Adrenal gland (tissue), 5 donors: ENCODE measurements at regions not wholly inside any gene's neighbourhood (a gene's known extent, or its start where the extent isn't known, plus 50 kb on each side); places are given as distances from the start of the nearest gene placed in this dataset.

Experiments used
- CTCF ChIP-seq, 6 experiments: fragments of 450-650 bp in 4 of 6; fragments of 200-600 bp in 2 of 6; sonication (generic) in 1 of 6; IDR thresholded peaks; 1 replicate in 5 of 6; 2 replicates in 1 of 6; pipeline versions ENCODE4 v1.5.1 to v1.8.0; 2016 to 2021; ENCODE audit warnings: antibody characterized with exemption in 6 of 6, mild to moderate bottlenecking in 2 of 6, moderate library complexity in 1 of 6
- POLR2A ChIP-seq, 2 donors: fragments of 450-650 bp; IDR thresholded peaks; one replicate each; pipeline ENCODE4 v1.6.1; 2017; ENCODE audit warnings: antibody characterized with exemption in 2 of 2, mild to moderate bottlenecking in 2 of 2, moderate library complexity in 1 of 2
- donor health status: DM: no; HTN: no; CAD: no.

- no peak for TF ChIP-seq CTCF (IDR thresholded peaks at IDR 0.05)
- TF ChIP-seq POLR2A (IDR thresholded peaks at IDR 0.05) = no peak
Measured at GRCh38 chr12:97336900-97337751, 125.5 kb upstream of the RMST start.
